HFF-Myc (cell line): ENCODE measurements at regions not wholly inside any gene's neighbourhood (a gene's known extent, or its start where the extent isn't known, plus 50 kb on each side); places are given as distances from the start of the nearest gene placed in this dataset.

Source experiments
- DNase-seq: peaks from one replicate; pipeline ENCODE4 v3.0.0-alpha.2; 2011; ENCODE audit warnings: low read depth; ENCODE audit errors: extremely low read depth
- H3K4me3 ChIP-seq: replicated peaks from 2 replicates; pipeline ENCODE4 v1.5.1; 2011; ENCODE audit warnings: low read depth, mild to moderate bottlenecking, control low read depth, low read length
- CTCF ChIP-seq: IDR thresholded peaks from 2 replicates; pipeline ENCODE4 v1.5.1; 2012; ENCODE audit warnings: mild to moderate bottlenecking, low read depth, low read length, control low read depth; ENCODE audit errors: missing control alignments

DNA sequence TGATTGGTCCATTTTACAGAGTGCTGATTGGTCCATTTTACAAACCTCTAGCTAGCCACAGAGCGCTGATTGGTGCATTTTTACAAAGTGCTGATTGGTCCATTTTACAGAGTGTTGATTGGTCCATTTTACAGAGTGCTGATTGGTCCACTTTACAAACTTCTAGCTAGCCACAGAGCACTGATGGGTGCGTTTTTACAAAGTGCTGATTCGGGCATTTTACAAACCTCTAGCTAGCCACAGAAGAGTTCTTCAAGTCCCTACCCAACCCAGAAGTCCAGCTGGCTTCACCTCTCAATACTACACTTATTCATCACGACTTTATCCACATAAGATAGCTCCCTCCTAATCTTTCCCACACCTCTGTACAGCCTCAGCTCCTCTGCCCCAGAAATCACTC is 899.8 kb downstream of the TUSC7 start:
- DNase-seq, result no peak
- no peak overlapping the region for H3K4me3 ChIP-seq
- no peak for TF ChIP-seq CTCF

- no peak for TF ChIP-seq CTCF
- no peak for DNase-seq
- no peak overlapping the region for H3K4me3 ChIP-seq
Measured at GRCh38 chr3:117610156-117610555, 900.6 kb downstream of the TUSC7 start.

DNA sequence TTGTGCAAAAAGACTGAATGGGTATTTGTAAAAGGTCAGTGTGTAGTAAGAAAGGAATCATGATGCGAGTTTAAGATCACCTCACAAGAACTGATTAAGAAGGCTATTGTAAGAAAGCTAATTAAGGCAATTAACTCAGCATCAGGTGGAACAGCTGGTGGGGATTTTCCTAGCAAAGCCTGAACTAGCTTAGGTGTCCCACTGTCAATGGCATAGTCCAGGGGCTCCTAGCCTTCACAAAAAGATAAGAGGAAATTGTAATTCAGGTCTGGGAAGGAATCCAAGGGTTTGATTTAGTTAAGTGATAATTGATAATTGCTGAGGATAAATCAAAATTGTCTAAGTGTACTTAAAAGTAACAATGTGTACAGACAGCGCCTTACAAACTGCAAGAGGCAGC is 901.6 kb downstream of the TUSC7 start:
- no peak for TF ChIP-seq CTCF

DNA sequence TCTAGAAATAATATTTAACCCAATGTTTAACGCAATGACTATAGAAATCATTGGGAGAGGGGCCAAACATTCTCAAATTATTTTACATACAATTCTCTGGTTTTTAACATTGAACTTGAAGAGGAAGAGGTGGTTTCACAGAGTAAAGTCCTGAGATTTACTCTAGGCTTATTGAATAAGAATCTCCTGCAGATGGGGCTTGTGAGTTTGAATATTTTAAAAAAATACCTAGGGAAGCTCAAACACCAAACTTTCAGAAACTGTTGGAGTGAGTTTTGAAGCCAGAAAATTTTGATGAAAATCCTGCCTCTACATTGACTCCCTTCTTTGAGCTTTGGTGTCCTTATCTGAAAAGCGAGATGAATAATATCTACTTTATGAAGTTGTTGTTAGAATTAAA is 906.6 kb downstream of the TUSC7 start:
- H3K4me3 ChIP-seq, result no peak overlapping the region
- DNase-seq, result no peak
- TF ChIP-seq CTCF, result no peak

More for the DNA sequence above, 901.6 kb downstream of the TUSC7 start:
- DNase-seq, result no peak
- H3K4me3 ChIP-seq, result no peak overlapping the region

GRCh38 chr3:117617906-117618305 is 908.3 kb downstream of the TUSC7 start:
- no peak overlapping the region for H3K4me3 ChIP-seq
- TF ChIP-seq CTCF, result no peak
- DNase-seq, result no peak

- no peak for DNase-seq
- H3K4me3 ChIP-seq, result no peak overlapping the region
- no peak for TF ChIP-seq CTCF
Measured at GRCh38 chr3:117618462-117618861, 908.9 kb downstream of the TUSC7 start.

DNA sequence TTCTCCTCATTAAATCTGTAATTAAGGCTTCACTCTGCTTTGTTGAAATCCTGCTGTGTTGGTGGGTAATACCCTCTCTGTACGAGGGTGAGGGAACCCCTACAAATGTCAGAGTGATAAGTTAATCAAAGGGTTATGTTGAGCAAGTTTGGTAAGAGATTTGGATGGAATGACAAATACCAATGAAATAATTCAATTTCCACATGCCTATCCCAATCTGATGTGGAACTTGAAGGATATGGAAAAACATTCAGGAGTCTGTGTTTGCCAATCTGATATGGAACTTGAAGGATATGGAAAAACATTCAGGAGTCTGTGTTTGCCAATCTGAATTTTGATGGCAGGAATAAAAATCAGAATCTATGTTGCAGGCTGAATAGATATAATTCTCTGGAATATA is 910.2 kb downstream of the TUSC7 start:
- H3K4me3 ChIP-seq, result no peak overlapping the region
- DNase-seq, result no peak
- TF ChIP-seq CTCF, result no peak
